Right ventricle myocardium superior (tissue), 1 donor: ENCODE measurements at regions not wholly inside any gene's neighbourhood (a gene's known extent, or its start where the extent isn't known, plus 50 kb on each side); places are given as distances from the start of the nearest gene placed in this dataset.
"Not testable (repeated sequence)": the region's sequence is repeated elsewhere in the genome, so short reads cannot be mapped to it uniquely, and the experiment has no call there.

Experiments
- ATAC-seq: fragments of 200-7000 bp; cut with Tn5 transposase; one replicate; pipeline ENCODE4 v1.9.1; 2020; ENCODE audit warnings: mild to moderate bottlenecking; ENCODE audit not compliant: poor library complexity
- DNase-seq: peaks from one replicate; pipeline ENCODE4 v3.0.0-alpha.2; 2020
- intact Hi-C: fragments of 100-400 bp; cut with DNase I; formaldehyde crosslinking; loops from one replicate; pipeline ENCODE4 v1.11.2; 2022
- donor health status: DM: no; HTN: yes; CAD: no; lungs with severe emphysema.

- intact Hi-C loops = no loop called here
- ATAC-seq (no peak), DNase-seq (no peak)
Measured at GRCh38 chr4:107349732-107350131, 313.6 kb upstream of the DKK2 start.

- DNase-seq (no peak), ATAC-seq (no peak)
- intact Hi-C loops = no loop called here
Measured at GRCh38 chr4:107349266-107349665, 313.2 kb upstream of the DKK2 start.

- DNase-seq = no peak
- ATAC-seq = no peak
- intact Hi-C loops = no loop called here
Measured at GRCh38 chr4:107348188-107349050, 312.3 kb upstream of the DKK2 start.

- no peak for ATAC-seq
- intact Hi-C loops = no loop called here
- no peak for DNase-seq
Measured at GRCh38 chr4:107333518-107333917, 297.4 kb upstream of the DKK2 start.

GRCh38 chr4:107332656-107333055 lies 296.5 kb upstream of the DKK2 start:
- DNase-seq, intact Hi-C loops, ATAC-seq: not testable (repeated sequence)

- ATAC-seq (no peak), DNase-seq (no peak)
- intact Hi-C loops = no loop called here
Measured at GRCh38 chr4:107330916-107331315, 294.8 kb upstream of the DKK2 start.

- no peak for DNase-seq
- no peak for ATAC-seq
- intact Hi-C loops = no loop called here
Measured at GRCh38 chr4:107319386-107319785, 283.3 kb upstream of the DKK2 start.

GRCh38 chr4:107318078-107318477 lies 282.0 kb upstream of the DKK2 start:
- intact Hi-C loops = no loop called here
- DNase-seq = no peak
- ATAC-seq = no peak

- no peak for DNase-seq
- intact Hi-C loops = no loop called here
- ATAC-seq = no peak
Measured at GRCh38 chr4:107317611-107318010, 281.5 kb upstream of the DKK2 start.

- DNase-seq (no peak), ATAC-seq (no peak)
- intact Hi-C loops = no loop called here
Measured at GRCh38 chr4:107315584-107315983, 279.5 kb upstream of the DKK2 start.

- intact Hi-C loops = no loop called here
- DNase-seq = no peak
- no peak for ATAC-seq
Measured at GRCh38 chr4:107314156-107314555, 278.0 kb upstream of the DKK2 start.

GRCh38 chr4:107312366-107312765 lies 276.3 kb upstream of the DKK2 start:
- no peak for ATAC-seq
- no peak for DNase-seq
- intact Hi-C loops = no loop called here

- ATAC-seq (no peak), DNase-seq (no peak)
- intact Hi-C loops = no loop called here
Measured at GRCh38 chr4:107304699-107305286, 268.7 kb upstream of the DKK2 start.

- intact Hi-C loops = no loop called here
- DNase-seq (no peak), ATAC-seq (no peak)
Measured at GRCh38 chr4:107299646-107300045, 263.5 kb upstream of the DKK2 start.

GRCh38 chr4:107292979-107293378 lies 256.9 kb upstream of the DKK2 start:
- intact Hi-C loops = no loop called here
- DNase-seq (no peak), ATAC-seq (no peak)

GRCh38 chr4:107283587-107284559 lies 247.8 kb upstream of the DKK2 start:
- DNase-seq (no peak), ATAC-seq (no peak)
- intact Hi-C loops = no loop called here

GRCh38 chr4:107279733-107280132 lies 243.6 kb upstream of the DKK2 start:
- DNase-seq (no peak), ATAC-seq (no peak)
- intact Hi-C loops = no loop called here

- intact Hi-C loops = no loop called here
- ATAC-seq (no peak), DNase-seq (no peak)
Measured at GRCh38 chr4:107278791-107279483, 242.8 kb upstream of the DKK2 start.

- DNase-seq (no peak), ATAC-seq (no peak)
- intact Hi-C loops = no loop called here
Measured at GRCh38 chr4:107276052-107276451, 239.9 kb upstream of the DKK2 start.
